HepG2 (cell line): ENCODE measurements at regions not wholly inside any gene's neighbourhood (a gene's known extent, or its start where the extent isn't known, plus 50 kb on each side); places are given as distances from the start of the nearest gene placed in this dataset.
A peak's percentile ranks its signal among the peaks of the same experiment; 100 is the strongest.

ENCODE experiments used
- ATAC-seq: fragments of 200-7000 bp; cut with Tn5 transposase; 3 replicates; pipeline ENCODE4 v1.9.1; 2020; ENCODE audit warnings: mild to moderate bottlenecking, moderate library complexity
- BruUV-seq: library from RNA; stranded (reverse); fragments of 400-500 nt; replicated peaks from 2 replicates; lab custom pipeline; 2021; lab: Mats Ljungman, UMichigan
- CTCF ChIA-PET: fragments of 300-600 bp; formaldehyde crosslinking; extraction: SDS; loops from one replicate; lab custom pipeline; 2021; ENCODE audit warnings: low total read pairs, inconsistent platforms, low intra/inter-chr PET ratio; lab: Yijun Ruan, JAX
- POLR2A ChIA-PET: fragments of 350-600 bp; sonication (Branson Sonifier 250); formaldehyde crosslinking; loops from one replicate; lab custom pipeline; 2020; ENCODE audit warnings: antibody characterized with exemption, inconsistent platforms; lab: Yijun Ruan, JAX
- DNase-seq: peaks from one replicate; pipeline ENCODE4 v3.0.0-alpha.2; 2015; ENCODE audit warnings: low spot score
- FAIRE-seq: peaks from 3 replicates; lab custom pipeline; 2011; peaks lifted over from hg19 to GRCh38; lab: Jason Lieb, UNC
- H2AFZ ChIP-seq: one replicate; pipeline ENCODE4 v1.6.1; 2011; ENCODE audit warnings: low read length, inconsistent platforms
- H3K27ac ChIP-seq: fragments of 300-600 bp; 3 replicates; pipeline ENCODE4 v1.8.0; 2011; ENCODE audit warnings: mixed run types, mild to moderate bottlenecking, mixed read lengths, low read length, inconsistent platforms; ENCODE audit not compliant: insufficient read depth; ENCODE audit errors: extremely low read length
- H3K27me3 ChIP-seq, 2 experiments: fragments of 200-600 bp in 1 of 2; 2 replicates in 1 of 2; 3 replicates in 1 of 2; pipeline versions ENCODE4 v1.6.0 to v1.8.0; 2011; ENCODE audit warnings: low read length in 2 of 2, mild to moderate bottlenecking in 2 of 2, moderate library complexity in 2 of 2, inconsistent platforms in 1 of 2; ENCODE audit not compliant: insufficient read depth in 2 of 2, control insufficient read depth in 1 of 2
- H3K36me3 ChIP-seq, 2 experiments: fragments of 200-600 bp in 1 of 2; replicated peaks in 1 of 2; 2 replicates in 1 of 2; 3 replicates in 1 of 2; pipeline versions ENCODE4 v1.5.1 to v1.8.0; 2011; ENCODE audit warnings: low read length in 2 of 2, inconsistent platforms in 1 of 2; ENCODE audit not compliant: insufficient read depth in 2 of 2, control insufficient read depth in 1 of 2
- H3K4me1 ChIP-seq: 2 replicates; pipeline ENCODE4 v1.5.1; 2012; ENCODE audit warnings: low read length, inconsistent platforms; ENCODE audit not compliant: insufficient read depth
- H3K4me2 ChIP-seq: 2 replicates; pipeline ENCODE4 v1.6.0; 2011; ENCODE audit warnings: low read depth, low read length, inconsistent platforms
- H3K4me3 ChIP-seq, 3 experiments: fragments of 200-600 bp in 1 of 3; sonication (generic), shearing (Covaris generic) in 1 of 3; replicated peaks in 1 of 3; 2 replicates each; pipeline ENCODE4 v1.5.1; 2011 to 2016; ENCODE audit warnings: low read length in 3 of 3, inconsistent platforms in 2 of 3, low read depth in 2 of 3, mild to moderate bottlenecking in 2 of 3, control low read depth in 1 of 3, mixed read lengths in 1 of 3; ENCODE audit not compliant: insufficient read depth in 1 of 3
- H3K79me2 ChIP-seq: one replicate; pipeline ENCODE4 v1.6.1; 2011; ENCODE audit warnings: low read length, inconsistent platforms; ENCODE audit not compliant: insufficient read depth
- H3K9ac ChIP-seq: 2 replicates; pipeline ENCODE4 v1.6.0; 2011; ENCODE audit warnings: mild to moderate bottlenecking, low read depth, low read length, inconsistent platforms; ENCODE audit not compliant: insufficient read depth
- H3K9me3 ChIP-seq: 2 replicates; pipeline ENCODE4 v1.5.1; 2012; ENCODE audit warnings: mild to moderate bottlenecking, low read length
- H4K20me1 ChIP-seq: 2 replicates; pipeline ENCODE4 v1.6.0; 2011; ENCODE audit warnings: inconsistent platforms, mild to moderate bottlenecking, low read length, moderate library complexity; ENCODE audit not compliant: insufficient read depth
- FIP1L1 ChIP-seq: fragments of 200-400 bp; formaldehyde crosslinking; IDR thresholded peaks from 2 replicates; pipeline ENCODE4 v1.6.1; 2018; ENCODE audit warnings: low read depth, mild to moderate bottlenecking, low read length, moderate library complexity, borderline replicate concordance; ENCODE audit not compliant: insufficient read depth
- FOXP1 ChIP-seq, 2 experiments: fragments of 450-650 bp in 1 of 2; IDR thresholded peaks; 2 replicates each; pipeline ENCODE4 v1.6.1; 2017 to 2018; ENCODE audit warnings: antibody characterized with exemption in 1 of 2
- GATA4 ChIP-seq: sonication (generic); IDR thresholded peaks from 2 replicates; pipeline ENCODE4 v1.6.1; 2016; ENCODE audit warnings: antibody characterized with exemption, low read depth, borderline replicate concordance
- SNAPC4 ChIP-seq: sonication (generic); formaldehyde crosslinking; IDR thresholded peaks from 2 replicates; pipeline ENCODE4 v1.4.0; 2020; ENCODE audit warnings: mild to moderate bottlenecking, missing genetic modification reagents
- TAF1 ChIP-seq: sonication (generic); formaldehyde crosslinking; IDR thresholded peaks from 2 replicates; pipeline ENCODE4 v1.4.0; 2020; ENCODE audit warnings: missing genetic modification reagents
- ZNF292 ChIP-seq: sonication (generic); formaldehyde crosslinking; IDR thresholded peaks from 2 replicates; pipeline ENCODE4 v1.8.1; 2022; ENCODE audit warnings: mild to moderate bottlenecking, low read depth, missing genetic modification reagents, borderline replicate concordance
- ZNF788 ChIP-seq: sonication (generic); formaldehyde crosslinking; IDR thresholded peaks from 2 replicates; pipeline ENCODE4 v1.5.0; 2020; ENCODE audit warnings: mild to moderate bottlenecking, missing genetic modification reagents, borderline replicate concordance
- WGBS: methylation state at CpG from one replicate; pipeline ENCODE4 v1.1.6; 2017; ENCODE audit warnings: low lambda C conversion rate; 5-methylcytosine and 5-hydroxymethylcytosine counted together
- in situ Hi-C: cut with HindIII; loops from 2 replicates; pipeline ENCODE4 v1.10.0; 2017; ENCODE audit warnings: low pct_unique_long_range_greater_than_20kb; ENCODE audit not compliant: extremely low pct_ligation_motif_present
- intact Hi-C: fragments of 100-400 bp; cut with micrococcal nuclease; formaldehyde crosslinking; loops from one replicate; pipeline ENCODE4 v1.10.0; 2022; ENCODE audit not compliant: unreplicated experiment
- TF ChIP-seq, protein P1 (sequence below): sonication (generic); formaldehyde crosslinking; IDR thresholded peaks from 2 replicates; pipeline ENCODE4 v1.5.0; 2020; ENCODE audit warnings: missing genetic modification reagents
- TF ChIP-seq, protein P2 (sequence below): sonication (generic); formaldehyde crosslinking; IDR thresholded peaks from 2 replicates; pipeline ENCODE4 v1.5.0; 2020; ENCODE audit warnings: missing genetic modification reagents

DNA sequence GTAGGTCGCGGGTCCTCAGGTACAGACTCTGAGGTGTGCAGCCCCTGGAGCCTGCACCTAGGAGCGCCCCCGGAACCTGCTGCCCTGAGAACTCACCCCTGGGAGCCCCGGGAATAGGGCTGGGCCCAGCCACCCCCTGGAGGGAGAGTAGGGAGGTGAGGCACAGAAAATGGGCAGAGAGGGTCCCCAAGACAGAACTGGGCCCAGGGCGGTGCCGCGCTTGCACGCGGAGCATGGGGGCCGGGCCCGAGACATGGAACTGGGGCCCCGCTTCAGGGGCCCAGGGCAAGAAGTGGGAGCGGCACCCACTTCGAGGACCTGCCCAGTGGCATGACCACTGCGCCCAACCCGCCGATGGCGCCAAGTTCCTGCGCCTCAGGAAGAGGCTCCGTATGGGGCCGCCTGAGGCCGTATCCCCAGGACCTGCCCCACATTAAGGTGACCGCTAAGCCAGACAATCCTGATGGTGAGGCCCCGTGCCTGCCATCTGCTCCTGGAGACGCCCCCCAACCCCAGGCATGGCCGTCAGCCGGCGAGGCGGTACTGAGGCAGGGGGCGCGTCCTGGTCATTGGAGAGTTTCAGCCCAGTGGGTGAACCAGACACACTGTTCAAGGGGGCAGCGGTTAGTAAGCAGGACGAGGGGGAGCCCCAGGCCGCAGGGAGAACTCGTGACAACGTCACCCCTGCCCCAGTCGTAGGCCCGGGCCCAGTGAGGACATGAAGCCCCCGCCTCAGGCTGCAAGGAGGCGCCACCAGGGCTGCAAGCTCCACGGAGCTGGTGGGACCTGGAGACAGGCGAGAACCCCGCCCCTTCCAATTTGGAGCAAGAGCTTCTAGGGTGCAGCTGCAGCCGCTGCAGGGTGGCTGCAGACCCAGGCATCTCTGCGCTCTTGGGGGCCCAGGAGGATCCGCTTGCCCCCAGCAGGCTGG lies 89.5 kb upstream of the PUM3 start:
- no peaks in the 10 kb centered on the region for H3K4me1 ChIP-seq
- peak; percentile 24; the same call in 2 of the 3 replicates for ATAC-seq
- BruUV-seq: no TSS peak
- H3K79me2 ChIP-seq: no peaks in the 10 kb centered on the region
- TF ChIP-seq FIP1L1: no peak
- in situ Hi-C loops: no loop called here
- H3K36me3 ChIP-seq: no peaks in the 10 kb centered on the region
- 84% methylated on average over 19 of the region's 47 CpGs for WGBS
- DNase-seq: no peak
- H4K20me1 ChIP-seq: no peaks in the 10 kb centered on the region
- H3K9me3 ChIP-seq: no peaks in the 10 kb centered on the region
- no peak overlapping the region; the same call in 1 of the 2 replicates for H3K4me2 ChIP-seq
- H3K4me3 ChIP-seq: no peak overlapping the region
- POLR2A ChIA-PET: no interaction called here
- H3K9ac ChIP-seq: no peak overlapping the region
- no peaks in the 10 kb centered on the region for H3K27me3 ChIP-seq
- CTCF ChIA-PET: no interaction called here
- intact Hi-C loops: no loop called here
- H2AFZ ChIP-seq: no peak overlapping the region
- no peak overlapping the region for H3K27ac ChIP-seq
- no peak for FAIRE-seq

- ChIA-PET CTCF (no interaction called here), POLR2A (no interaction called here)
- Histone ChIP-seq H3K27ac (no peak overlapping the region), H3K4me1 (no peaks in the 10 kb centered on the region), H3K4me2 (no peak overlapping the region), H3K4me3 (no peak overlapping the region), H3K27me3 (no peaks in the 10 kb centered on the region), H4K20me1 (no peaks in the 10 kb centered on the region), H3K9ac (no peak overlapping the region), H3K9me3 (no peaks in the 10 kb centered on the region), H3K79me2 (no peaks in the 10 kb centered on the region), H3K36me3 (no peaks in the 10 kb centered on the region), H2AFZ (no peak overlapping the region)
- ATAC-seq (no peak), DNase-seq (no peak), FAIRE-seq (no peak)
- in situ Hi-C loops: no loop called here
- WGBS: 28% methylated on average over 3 of the region's 3 CpGs
- BruUV-seq: no TSS peak
- intact Hi-C loops: no loop called here
- TF ChIP-seq, protein P1, sequence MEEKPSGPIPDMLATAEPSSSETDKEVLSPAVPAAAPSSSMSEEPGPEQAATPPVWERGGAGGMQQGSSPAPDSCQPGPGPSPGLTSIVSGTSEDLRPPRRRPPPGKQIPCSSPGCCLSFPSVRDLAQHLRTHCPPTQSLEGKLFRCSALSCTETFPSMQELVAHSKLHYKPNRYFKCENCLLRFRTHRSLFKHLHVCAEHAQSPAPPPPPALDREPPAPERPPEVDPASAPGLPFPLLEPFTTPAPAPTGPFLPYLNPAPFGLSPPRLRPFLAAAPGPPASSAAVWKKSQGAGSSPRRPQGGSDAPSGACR (CRISPR knock-in tag): no peak
- TF ChIP-seq TAF1: no peak
- no peak for TF ChIP-seq SNAPC4 (CRISPR knock-in tag)
- no peak for TF ChIP-seq ZNF788
- no peak for TF ChIP-seq ZNF292 (CRISPR knock-in tag)
- TF ChIP-seq, protein P2, sequence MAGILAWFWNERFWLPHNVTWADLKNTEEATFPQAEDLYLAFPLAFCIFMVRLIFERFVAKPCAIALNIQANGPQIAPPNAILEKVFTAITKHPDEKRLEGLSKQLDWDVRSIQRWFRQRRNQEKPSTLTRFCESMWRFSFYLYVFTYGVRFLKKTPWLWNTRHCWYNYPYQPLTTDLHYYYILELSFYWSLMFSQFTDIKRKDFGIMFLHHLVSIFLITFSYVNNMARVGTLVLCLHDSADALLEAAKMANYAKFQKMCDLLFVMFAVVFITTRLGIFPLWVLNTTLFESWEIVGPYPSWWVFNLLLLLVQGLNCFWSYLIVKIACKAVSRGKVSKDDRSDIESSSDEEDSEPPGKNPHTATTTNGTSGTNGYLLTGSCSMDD (CRISPR knock-in tag): no peak
- TF ChIP-seq GATA4: no peak
- TF ChIP-seq FOXP1 (IDR thresholded peaks at IDR 0.05): no peak
- no peak for TF ChIP-seq FOXP1 (CRISPR knock-in tag; IDR thresholded peaks at IDR 0.05)
Measured at GRCh38 chr9:2928411-2928810, 84.5 kb upstream of the PUM3 start.
